ENCODE measurements at regions not wholly inside any gene's neighbourhood (a gene's known extent, or its start where the extent isn't known, plus 50 kb on each side); places are given as distances from the start of the nearest gene placed in this dataset.

DNA sequence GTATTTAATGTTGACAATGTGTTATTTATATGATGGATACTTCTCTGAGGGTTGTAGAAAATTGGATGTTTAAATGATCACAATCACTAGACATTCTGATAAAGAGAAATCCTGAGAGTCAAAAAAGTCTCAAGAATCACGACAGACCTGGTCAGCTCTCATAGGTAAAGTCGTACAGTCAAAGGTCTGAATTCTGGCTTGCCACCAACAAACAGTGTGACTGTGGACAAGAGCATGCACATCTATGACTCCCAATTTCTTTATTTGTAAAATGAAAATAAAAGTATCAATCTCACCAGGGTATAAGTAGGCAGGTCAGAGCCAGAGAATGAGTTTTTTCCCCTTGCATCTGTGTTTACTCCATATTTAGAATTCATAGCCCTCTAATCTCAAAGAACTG is 556.7 kb downstream of the FAM181B start:
- Histone ChIP-seq H3K4me3 (no peak overlapping the region), H3K9ac (no peak overlapping the region), H4K20me1 (no peaks in the 10 kb centered on the region), H3K9me3 (replicated peaks in 1 of 11) (peaks cover 0 to 14% (median 8%) of the 10 kb centered on the region in 11 experiments; a peak in 12 of 22 replicates), H3K4me1 (no peaks in the 10 kb centered on the region), H3K27me3 (no peaks in the 10 kb centered on the region), H3K4me2 (no peak overlapping the region), H3K27ac (no peak overlapping the region), H3K36me3 (no peaks in the 10 kb centered on the region)
- TF ChIP-seq Cebpa-rat (IDR thresholded peaks at IDR 0.05): no peak

DNA sequence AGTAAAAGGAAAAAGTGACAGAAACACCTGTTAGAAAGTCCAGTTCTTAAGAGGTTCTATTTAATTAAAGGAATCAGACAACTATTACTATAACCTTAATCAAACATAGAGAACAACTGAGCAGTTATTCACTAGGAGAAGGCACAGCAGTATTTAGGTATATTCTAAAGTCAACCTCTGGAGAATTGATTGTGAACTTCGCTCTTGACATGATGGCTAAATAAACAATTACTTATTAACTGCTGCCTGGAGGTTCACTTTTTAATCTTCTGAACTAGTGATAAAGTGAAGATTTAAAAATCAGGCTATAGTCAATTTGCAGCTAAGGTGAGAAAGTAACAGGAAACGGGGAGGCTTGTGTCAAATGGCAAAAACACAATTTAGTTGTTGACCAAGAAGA is 557.3 kb downstream of the FAM181B start:
- Histone ChIP-seq H3K27me3 (no peaks in the 10 kb centered on the region), H3K36me3 (no peaks in the 10 kb centered on the region), H3K4me2 (no peak overlapping the region), H3K9me3 (replicated peaks in 1 of 11) (peaks cover 0 to 8% (median 4%) of the 10 kb centered on the region in 11 experiments; a peak in 7 of 22 replicates), H3K9ac (no peak overlapping the region), H3K4me3 (no peak overlapping the region), H3K27ac (no peak overlapping the region), H4K20me1 (no peaks in the 10 kb centered on the region), H3K4me1 (no peaks in the 10 kb centered on the region)
- no peak for TF ChIP-seq Cebpa-rat (IDR thresholded peaks at IDR 0.05)

DNA sequence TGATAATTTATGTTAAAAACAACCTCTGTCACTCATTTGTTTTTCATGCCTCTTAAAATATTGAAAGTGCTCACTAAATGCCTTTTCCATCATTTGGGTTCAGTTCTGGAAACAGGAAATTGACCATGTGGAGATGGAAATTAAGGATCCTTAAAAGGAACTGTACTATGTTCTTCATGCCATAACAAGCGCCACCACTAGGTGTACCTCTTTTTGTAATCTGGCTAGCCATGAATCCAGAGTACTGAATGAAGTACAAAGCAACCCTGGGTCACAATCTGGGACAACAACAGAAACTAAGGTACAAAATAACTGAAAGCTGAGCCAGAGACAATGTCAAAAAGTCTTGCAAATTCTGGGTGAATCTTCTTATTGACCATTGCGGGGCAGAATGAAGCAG is 559.1 kb downstream of the FAM181B start:
- no peaks in the 10 kb centered on the region for H3K27me3 ChIP-seq
- H3K27ac ChIP-seq: no peak overlapping the region
- no peak for TF ChIP-seq Cebpa-rat (IDR thresholded peaks at IDR 0.05)
- H3K4me3 ChIP-seq: no peak overlapping the region
- no peak overlapping the region for H3K4me2 ChIP-seq
- H3K9me3 ChIP-seq (replicated peaks in 1 of 11): no peaks in the 10 kb centered on the region; a peak in 1 of 22 replicates
- H3K4me1 ChIP-seq: no peaks in the 10 kb centered on the region
- no peaks in the 10 kb centered on the region for H4K20me1 ChIP-seq
- H3K36me3 ChIP-seq: no peaks in the 10 kb centered on the region
- no peak overlapping the region for H3K9ac ChIP-seq

DNA sequence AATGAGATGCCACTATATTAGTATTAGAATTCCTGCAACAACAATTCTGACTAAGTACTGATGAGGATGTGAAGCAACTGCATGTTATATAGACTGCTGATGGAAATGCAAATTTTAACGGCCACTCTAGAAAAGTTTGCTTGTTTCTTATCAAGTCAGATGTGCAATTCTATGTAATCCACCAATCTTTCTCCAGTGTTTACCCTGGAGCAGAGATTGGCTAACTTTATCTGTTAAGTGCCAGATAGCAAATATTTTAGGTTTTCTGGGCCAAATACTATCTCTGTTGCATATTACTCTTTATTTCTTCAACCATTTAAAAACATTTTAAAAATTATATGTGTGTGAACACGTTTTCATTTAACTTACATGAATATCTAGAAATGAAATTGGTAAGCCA is 586.9 kb downstream of the FAM181B start:
- Histone ChIP-seq H3K27ac (no peak overlapping the region), H3K36me3 (no peaks in the 10 kb centered on the region), H3K9me3 (replicated peaks in 1 of 11) (no peaks in the 10 kb centered on the region), H3K9ac (no peak overlapping the region), H3K27me3 (no peaks in the 10 kb centered on the region), H4K20me1 (no peaks in the 10 kb centered on the region), H3K4me3 (no peak overlapping the region), H3K4me1 (peaks cover 0 to 14% (median 10%) of the 10 kb centered on the region in 10 experiments; a peak in 11 of 20 replicates), H3K4me2 (no peak overlapping the region)
- TF ChIP-seq Cebpa-rat (IDR thresholded peaks at IDR 0.05): no peak

DNA sequence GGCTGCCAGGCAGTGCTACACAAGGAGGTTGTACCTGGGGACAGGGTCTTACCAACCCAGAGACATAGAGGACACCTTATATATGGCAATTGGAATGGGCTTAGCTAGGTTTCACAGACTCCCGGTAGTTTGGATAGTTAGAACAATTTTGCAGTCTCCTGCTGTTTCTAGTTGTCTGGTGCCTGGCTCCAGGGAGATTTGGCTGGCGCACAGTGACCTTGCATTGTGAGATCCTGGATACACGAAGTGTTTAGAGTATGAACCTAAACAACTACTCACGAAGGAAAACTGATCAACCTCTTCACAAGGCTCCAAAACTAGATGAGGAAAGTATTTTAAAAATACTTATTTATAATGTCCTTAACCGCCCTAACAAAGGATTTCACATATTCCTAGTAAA is 614.7 kb downstream of the FAM181B start:
- H3K9me3 ChIP-seq (replicated peaks in 1 of 11): no peaks in the 10 kb centered on the region; a peak in 1 of 22 replicates
- H3K9ac ChIP-seq: no peak overlapping the region
- no peak overlapping the region for H3K4me2 ChIP-seq
- no peaks in the 10 kb centered on the region for H3K36me3 ChIP-seq
- H3K27me3 ChIP-seq: no peaks in the 10 kb centered on the region
- no peak for TF ChIP-seq Cebpa-rat (IDR thresholded peaks at IDR 0.05)
- no peaks in the 10 kb centered on the region for H4K20me1 ChIP-seq
- H3K4me1 ChIP-seq: no peaks in the 10 kb centered on the region
- no peak overlapping the region for H3K27ac ChIP-seq
- no peak overlapping the region for H3K4me3 ChIP-seq

DNA sequence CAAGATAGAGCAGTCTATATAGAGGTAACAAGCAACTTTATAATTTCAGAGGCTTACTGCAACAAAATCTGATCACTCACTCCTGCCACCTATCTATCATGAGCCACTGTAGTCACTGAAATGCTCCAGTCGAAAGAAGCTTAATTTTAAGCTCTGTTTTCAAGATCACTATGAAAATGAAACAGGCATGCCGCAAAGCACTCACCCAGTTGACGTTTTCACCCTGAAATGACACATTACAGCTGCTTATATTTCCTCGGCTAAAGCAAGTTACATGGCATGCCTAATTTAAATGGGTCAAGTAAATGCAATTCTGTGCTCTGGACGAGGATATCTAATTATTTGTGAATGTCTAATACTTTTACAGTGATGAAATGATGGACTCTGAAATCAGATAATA is 616.3 kb downstream of the FAM181B start:
- Histone ChIP-seq H3K4me3 (no peak overlapping the region), H3K36me3 (no peaks in the 10 kb centered on the region), H3K9me3 (replicated peaks in 1 of 11) (no peaks in the 10 kb centered on the region; a peak in 1 of 22 replicates), H3K4me2 (no peak overlapping the region), H3K27me3 (no peaks in the 10 kb centered on the region), H3K4me1 (no peaks in the 10 kb centered on the region), H3K9ac (no peak overlapping the region), H4K20me1 (no peaks in the 10 kb centered on the region), H3K27ac (no peak overlapping the region)
- no peak for TF ChIP-seq Cebpa-rat (IDR thresholded peaks at IDR 0.05)

DNA sequence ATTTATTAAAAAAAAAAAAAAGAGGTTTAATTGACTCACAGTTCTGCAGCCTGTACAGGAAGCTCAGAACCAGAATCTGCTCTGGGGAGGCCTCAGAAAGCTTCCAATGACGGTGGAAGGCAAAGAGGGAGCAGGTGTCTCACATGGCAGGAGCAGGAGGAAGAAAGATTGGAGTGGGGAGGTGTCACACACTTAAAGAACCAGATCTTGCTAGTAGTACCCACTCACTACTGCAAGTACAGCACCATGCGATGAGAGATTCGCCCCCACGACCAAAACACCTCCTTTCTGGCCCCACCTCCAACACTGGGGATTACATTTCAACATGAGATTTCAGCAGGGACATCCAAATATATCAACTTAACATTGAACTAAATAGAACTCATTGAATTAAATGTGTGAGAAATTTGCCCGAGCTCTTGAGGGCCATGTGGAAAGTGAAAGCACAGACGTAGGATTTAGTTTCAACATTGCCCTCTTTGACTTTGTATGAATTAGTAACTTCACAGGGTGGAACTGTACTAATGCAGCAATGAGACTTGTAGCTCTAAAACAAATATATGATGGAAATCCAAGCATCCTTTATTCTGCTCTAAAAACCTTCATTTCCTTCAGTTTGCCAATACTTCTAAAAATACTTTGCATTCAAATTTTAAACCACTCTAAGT is 628.2 kb downstream of the FAM181B start:
- Histone ChIP-seq H4K20me1 (no peaks in the 10 kb centered on the region), H3K4me2 (no peak overlapping the region), H3K9me3 (replicated peaks in 1 of 11) (peaks cover 7 to 20% (median 11%) of the 10 kb centered on the region in 11 experiments; a peak in 15 of 22 replicates), H3K9ac (no peak overlapping the region), H3K27ac (no peak overlapping the region), H3K4me3 (no peak overlapping the region), H3K36me3 (no peaks in the 10 kb centered on the region), H3K4me1 (no peaks in the 10 kb centered on the region), H3K27me3 (no peaks in the 10 kb centered on the region)
- TF ChIP-seq Cebpa-rat (IDR thresholded peaks at IDR 0.05): no peak

DNA sequence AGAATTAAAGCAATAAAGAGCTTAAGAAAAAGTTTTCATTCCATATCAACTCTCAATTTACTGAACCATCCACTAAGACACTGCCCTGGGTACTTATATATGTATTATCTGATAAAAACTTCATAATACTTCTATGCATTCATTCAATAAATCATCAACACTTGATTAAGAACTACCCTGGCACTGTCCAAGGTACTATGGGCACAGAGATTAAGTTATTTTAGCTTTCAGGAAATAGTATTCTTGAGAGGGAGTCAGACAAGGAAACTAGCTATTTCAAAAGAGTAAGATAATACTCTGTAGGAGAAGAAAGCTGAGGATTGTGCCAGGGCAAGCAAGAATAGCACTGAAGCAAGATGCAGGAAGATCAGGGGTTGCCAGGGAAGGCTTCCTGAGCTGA is 640.8 kb downstream of the FAM181B start:
- peaks cover 21 to 60% (median 50%) of the 10 kb centered on the region in 10 experiments; a peak in 19 of 20 replicates for H3K4me1 ChIP-seq
- no peak overlapping the region for H3K4me3 ChIP-seq
- no peak overlapping the region for H3K9ac ChIP-seq
- peak overlapping the region in 1 of 11 experiments; percentile 35; a peak in 2 of 22 replicates for H3K27ac ChIP-seq
- peak overlapping the region in 7 of 11 experiments; percentile 16 to 44 (median 29); a peak in 9 of 22 replicates for H3K4me2 ChIP-seq
- no peaks in the 10 kb centered on the region for H3K27me3 ChIP-seq
- peaks cover 0 to 5% (median 0%) of the 10 kb centered on the region in 11 experiments; a peak in 1 of 22 replicates for H3K9me3 ChIP-seq (replicated peaks in 1 of 11)
- no peaks in the 10 kb centered on the region for H4K20me1 ChIP-seq
- TF ChIP-seq Cebpa-rat (IDR thresholded peaks at IDR 0.05): no peak
- H3K36me3 ChIP-seq: no peaks in the 10 kb centered on the region

DNA sequence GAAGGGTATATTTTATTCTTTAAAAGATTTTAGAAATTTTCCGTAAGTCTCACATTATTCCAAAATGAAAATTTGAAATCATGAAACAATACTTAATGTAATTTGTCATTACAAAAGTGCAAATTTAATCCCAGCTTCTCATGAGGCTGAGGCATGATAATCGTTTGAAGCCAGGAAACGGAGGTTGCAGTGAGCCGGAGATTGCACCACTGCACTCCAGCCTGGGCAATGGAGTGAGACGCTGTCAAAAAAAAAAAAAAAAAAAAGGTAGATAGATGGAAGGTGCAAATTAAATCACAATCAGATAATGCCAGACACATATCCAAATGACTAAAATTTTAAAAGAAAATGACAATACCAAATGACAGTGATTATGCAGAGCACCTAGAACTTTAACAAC is 644.2 kb downstream of the FAM181B start:
- Histone ChIP-seq H3K27ac (peak overlapping the region in 8 of 11 experiments; percentile 55 to 88 (median 82); a peak in 16 of 22 replicates), H3K9me3 (replicated peaks in 1 of 11) (peaks cover 0 to 9% (median 0%) of the 10 kb centered on the region in 11 experiments; a peak in 4 of 22 replicates), H3K4me1 (peaks cover 23 to 75% (median 56%) of the 10 kb centered on the region in 10 experiments; a peak in 19 of 20 replicates), H3K27me3 (no peaks in the 10 kb centered on the region), H3K9ac (peak overlapping the region in 5 of 11 experiments; percentile 30 to 68 (median 44); a peak in 10 of 22 replicates), H3K4me2 (peak overlapping the region in 10 of 11 experiments; percentile 50 to 76 (median 60); a peak in 20 of 22 replicates), H4K20me1 (no peaks in the 10 kb centered on the region), H3K36me3 (no peaks in the 10 kb centered on the region), H3K4me3 (no peak overlapping the region)
- peak in 9 of 11 experiments; percentile 43 to 96 (median 85); a peak in 16 of 22 replicates for TF ChIP-seq Cebpa-rat (IDR thresholded peaks at IDR 0.05)

All from BLaER1 treated with 17β-estradiol and CSF1 and Interleukin-3, amounts not matched to agents 10 nM and 100 nM (cell line).